Tibial nerve (tissue), 4 donors: ENCODE measurements at regions not wholly inside any gene's neighbourhood (a gene's known extent, or its start where the extent isn't known, plus 50 kb on each side); places are given as distances from the start of the nearest gene placed in this dataset.

Experiments
- DNase-seq, 2 donors: peaks; one replicate each; pipeline ENCODE4 v3.0.0-alpha.2; 2019; ENCODE audit warnings: low spot score in 2 of 2
- H3K27ac ChIP-seq, 4 donors: fragments of 200-600 bp; sonication (generic) in 3 of 4; one replicate each; pipeline ENCODE4 v1.5.1; 2017 to 2019; ENCODE audit warnings: mild to moderate bottlenecking in 1 of 4
- H3K27me3 ChIP-seq, 2 donors: fragments of 200-600 bp; sonication (generic) in 1 of 2; one replicate each; pipeline versions ENCODE4 v1.5.1 to v1.6.0; 2017 to 2019
- H3K36me3 ChIP-seq, 3 donors: fragments of 200-600 bp; sonication (generic); one replicate each; pipeline ENCODE4 v1.5.1; 2018 to 2019
- H3K4me1 ChIP-seq, 4 donors: fragments of 200-600 bp; sonication (generic) in 3 of 4; one replicate each; pipeline ENCODE4 v1.5.1; 2017 to 2019
- H3K4me3 ChIP-seq, 4 donors: fragments of 200-600 bp; sonication (generic) in 3 of 4; one replicate each; pipeline ENCODE4 v1.5.1; 2017 to 2019; ENCODE audit warnings: mild to moderate bottlenecking in 1 of 4, moderate library complexity in 1 of 4
- H3K9me3 ChIP-seq, 4 donors: fragments of 200-600 bp; sonication (generic) in 3 of 4; one replicate each; pipeline ENCODE4 v1.5.1; 2017 to 2019
- EP300 ChIP-seq, 2 donors: sonication (generic); formaldehyde crosslinking; IDR thresholded peaks; one replicate each; pipeline ENCODE4 v1.6.1; 2017; ENCODE audit warnings: antibody characterized with exemption in 2 of 2, mild to moderate bottlenecking in 1 of 2
- POLR2A ChIP-seq, 2 donors: fragments of 450-650 bp; IDR thresholded peaks; one replicate each; pipeline ENCODE4 v1.6.1; 2017; ENCODE audit warnings: antibody characterized with exemption in 2 of 2, mild to moderate bottlenecking in 2 of 2, moderate library complexity in 2 of 2
- WGBS, 2 donors: methylation state at CpG; one replicate each; pipeline ENCODE4 v1.1.5; 2018; 5-methylcytosine and 5-hydroxymethylcytosine counted together
- TF ChIP-seq, protein P1 (sequence below), 5 experiments: fragments of 200-600 bp in 3 of 5; fragments of 450-650 bp in 2 of 5; sonication (generic) in 3 of 5; IDR thresholded peaks; one replicate each; pipeline ENCODE4 v1.5.1; 2016 to 2019; ENCODE audit warnings: antibody characterized with exemption in 5 of 5, mild to moderate bottlenecking in 3 of 5, moderate library complexity in 2 of 5

DNA sequence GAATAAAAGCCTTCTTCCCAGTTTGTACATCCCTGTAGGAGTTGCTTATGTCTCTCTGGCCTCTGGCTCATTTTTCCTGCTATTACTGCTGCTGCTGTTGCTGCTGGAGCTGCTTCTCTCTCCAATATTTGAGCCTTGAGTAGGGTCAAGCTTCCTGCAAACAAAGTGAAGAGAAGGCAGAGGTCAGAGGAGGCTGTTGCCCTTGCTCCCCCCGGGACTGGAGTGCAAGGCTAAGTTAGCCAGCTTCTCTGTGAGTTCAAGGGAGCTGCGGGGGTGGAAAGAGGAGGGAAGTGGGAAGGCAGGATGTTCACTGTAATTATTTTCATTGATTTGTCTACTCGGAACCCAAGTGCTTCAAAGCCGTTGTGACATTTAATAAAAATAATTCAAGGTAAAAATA is 77.0 kb upstream of the TMEM132E start:
- DNase-seq, result no peak
- 46 to 48% methylated on average over 4 of the region's 4 CpGs for WGBS, 2 donors
- TF ChIP-seq EP300 (IDR thresholded peaks at IDR 0.05), result no peak
- TF ChIP-seq POLR2A (IDR thresholded peaks at IDR 0.05), result no peak
- TF ChIP-seq, protein P1, sequence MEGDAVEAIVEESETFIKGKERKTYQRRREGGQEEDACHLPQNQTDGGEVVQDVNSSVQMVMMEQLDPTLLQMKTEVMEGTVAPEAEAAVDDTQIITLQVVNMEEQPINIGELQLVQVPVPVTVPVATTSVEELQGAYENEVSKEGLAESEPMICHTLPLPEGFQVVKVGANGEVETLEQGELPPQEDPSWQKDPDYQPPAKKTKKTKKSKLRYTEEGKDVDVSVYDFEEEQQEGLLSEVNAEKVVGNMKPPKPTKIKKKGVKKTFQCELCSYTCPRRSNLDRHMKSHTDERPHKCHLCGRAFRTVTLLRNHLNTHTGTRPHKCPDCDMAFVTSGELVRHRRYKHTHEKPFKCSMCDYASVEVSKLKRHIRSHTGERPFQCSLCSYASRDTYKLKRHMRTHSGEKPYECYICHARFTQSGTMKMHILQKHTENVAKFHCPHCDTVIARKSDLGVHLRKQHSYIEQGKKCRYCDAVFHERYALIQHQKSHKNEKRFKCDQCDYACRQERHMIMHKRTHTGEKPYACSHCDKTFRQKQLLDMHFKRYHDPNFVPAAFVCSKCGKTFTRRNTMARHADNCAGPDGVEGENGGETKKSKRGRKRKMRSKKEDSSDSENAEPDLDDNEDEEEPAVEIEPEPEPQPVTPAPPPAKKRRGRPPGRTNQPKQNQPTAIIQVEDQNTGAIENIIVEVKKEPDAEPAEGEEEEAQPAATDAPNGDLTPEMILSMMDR (IDR thresholded peaks at IDR 0.05), result no peak
- H3K36me3 ChIP-seq, result no peaks in the 10 kb centered on the region
- no peaks in the 10 kb centered on the region for H3K27me3 ChIP-seq
- H3K27ac ChIP-seq, result no peak overlapping the region
- no peaks in the 10 kb centered on the region for H3K9me3 ChIP-seq
- no peaks in the 10 kb centered on the region for H3K4me1 ChIP-seq
- H3K4me3 ChIP-seq, result no peak overlapping the region

DNA sequence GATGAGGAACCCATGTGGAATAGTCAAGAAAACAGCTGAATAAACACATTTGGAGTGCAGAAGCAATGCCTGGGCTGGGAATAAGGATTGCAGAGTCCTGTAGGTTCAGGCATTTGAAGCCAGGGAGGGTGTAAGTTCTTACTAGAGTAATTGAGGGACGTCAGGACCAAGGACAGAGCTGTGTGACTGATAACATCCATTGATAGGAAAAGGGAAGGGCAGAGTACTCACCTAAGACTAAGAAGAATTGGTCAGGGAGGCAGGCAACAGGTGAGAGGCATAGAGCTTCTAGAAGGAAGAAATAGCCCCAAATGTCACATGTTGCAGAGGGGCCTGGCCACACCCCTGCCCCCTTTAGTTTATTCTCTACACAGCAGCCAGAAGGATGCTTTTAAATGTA is 79.8 kb upstream of the TMEM132E start:
- no peak overlapping the region for H3K4me3 ChIP-seq
- H3K4me1 ChIP-seq, result no peaks in the 10 kb centered on the region
- H3K27ac ChIP-seq, result no peak overlapping the region
- DNase-seq, result no peak
- H3K36me3 ChIP-seq, result no peaks in the 10 kb centered on the region
- peaks cover 0 to 4% of the 10 kb centered on the region in 2 donors for H3K27me3 ChIP-seq
- no peak for TF ChIP-seq POLR2A (IDR thresholded peaks at IDR 0.05)
- no peak for TF ChIP-seq EP300 (IDR thresholded peaks at IDR 0.05)
- TF ChIP-seq, protein P1 (IDR thresholded peaks at IDR 0.05), result no peak
- 0% methylated on average over 1 of the region's 1 CpG for WGBS, 2 donors
- H3K9me3 ChIP-seq, result no peaks in the 10 kb centered on the region

DNA sequence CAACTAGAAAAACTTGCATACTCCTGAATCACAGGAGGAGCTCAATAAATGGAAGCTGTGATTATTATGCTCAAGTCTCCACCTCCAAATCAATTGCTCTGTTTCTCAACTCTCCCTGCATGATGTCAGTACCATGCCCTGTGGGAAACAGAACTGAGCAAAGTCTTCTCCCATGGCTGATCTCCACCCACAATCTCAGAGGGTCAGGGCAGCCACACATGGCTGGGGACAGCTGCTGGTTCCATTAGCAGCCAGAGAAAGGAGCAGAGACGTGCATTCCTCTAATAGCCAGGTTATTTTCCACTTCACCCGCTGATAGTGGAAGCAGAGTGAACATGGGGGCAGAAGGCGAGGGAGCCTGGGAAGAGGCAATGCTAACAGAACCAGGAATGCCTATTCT is 85.5 kb upstream of the TMEM132E start:
- no peak for DNase-seq
- WGBS, 2 donors, result 58 to 70% methylated on average over 3 of the region's 3 CpGs
- H3K27ac ChIP-seq, result no peak overlapping the region
- no peak overlapping the region for H3K4me3 ChIP-seq
- TF ChIP-seq EP300 (IDR thresholded peaks at IDR 0.05) (no peak), POLR2A (IDR thresholded peaks at IDR 0.05) (no peak)
- TF ChIP-seq, protein P1 (IDR thresholded peaks at IDR 0.05), result no peak
- H3K27me3 ChIP-seq, result peaks cover 0 to 10% of the 10 kb centered on the region in 2 donors
- H3K9me3 ChIP-seq, result no peaks in the 10 kb centered on the region
- H3K4me1 ChIP-seq, result no peaks in the 10 kb centered on the region
- no peaks in the 10 kb centered on the region for H3K36me3 ChIP-seq

DNA sequence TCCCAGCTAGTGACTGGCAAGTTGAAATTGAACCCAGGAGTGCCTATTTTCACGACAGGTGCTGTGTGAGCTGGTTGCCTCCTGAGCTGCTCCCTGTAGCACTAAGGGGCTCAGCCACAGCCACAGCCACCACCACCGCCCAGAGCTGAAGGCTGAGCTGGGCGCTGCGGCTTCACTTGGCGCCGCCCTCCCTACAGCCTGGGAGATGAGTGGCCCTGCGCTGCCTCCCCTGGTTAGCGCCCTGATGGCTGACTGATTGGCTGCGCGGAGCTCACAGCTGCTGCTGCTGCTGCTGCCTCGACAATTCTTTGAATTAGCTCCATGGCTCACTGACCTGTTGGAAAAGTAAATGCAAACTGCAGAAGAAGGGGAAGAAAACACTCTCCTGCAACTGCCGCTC is 91.8 kb upstream of the TMEM132E start:
- Histone ChIP-seq H3K4me1 (no peaks in the 10 kb centered on the region), H3K9me3 (no peaks in the 10 kb centered on the region), H3K27me3 (peaks cover 0 to 9% of the 10 kb centered on the region in 2 donors), H3K4me3 (no peak overlapping the region), H3K36me3 (no peaks in the 10 kb centered on the region), H3K27ac (no peak overlapping the region)
- 16 to 35% methylated on average over 6 to 8 of the region's 12 CpGs for WGBS, 2 donors
- no peak for DNase-seq
- TF ChIP-seq, protein P1 (IDR thresholded peaks at IDR 0.05), result no peak
- TF ChIP-seq EP300 (IDR thresholded peaks at IDR 0.05), result no peak
- no peak for TF ChIP-seq POLR2A (IDR thresholded peaks at IDR 0.05)

DNA sequence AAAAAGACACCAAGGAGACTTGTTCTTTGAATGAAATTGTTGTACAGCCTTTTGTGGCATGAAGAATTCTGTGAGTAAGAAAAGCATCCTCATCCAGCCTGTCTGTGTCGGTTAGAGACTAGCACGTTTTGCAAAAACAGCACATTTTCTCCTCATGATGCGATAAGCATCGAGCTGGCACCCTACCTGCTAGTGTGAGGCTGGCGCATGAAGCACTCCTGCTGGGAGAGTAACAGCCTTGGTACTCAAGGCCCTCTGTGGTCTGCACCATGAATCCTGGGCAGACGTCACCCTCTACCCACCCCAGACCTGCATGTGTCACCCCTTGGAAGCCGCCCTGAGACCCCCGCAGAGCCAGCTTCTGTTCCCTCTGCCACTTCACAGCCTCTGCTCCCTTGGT is 92.6 kb upstream of the TMEM132E start:
- Histone ChIP-seq H3K4me1 (no peaks in the 10 kb centered on the region), H3K4me3 (no peak overlapping the region), H3K36me3 (no peaks in the 10 kb centered on the region), H3K27ac (no peak overlapping the region), H3K9me3 (no peaks in the 10 kb centered on the region), H3K27me3 (peaks cover 0 to 9% of the 10 kb centered on the region in 2 donors)
- no peak for DNase-seq
- 68 to 72% methylated on average over 8 of the region's 8 CpGs for WGBS, 2 donors
- TF ChIP-seq POLR2A (IDR thresholded peaks at IDR 0.05) (no peak), EP300 (IDR thresholded peaks at IDR 0.05) (no peak)
- TF ChIP-seq, protein P1 (IDR thresholded peaks at IDR 0.05), result no peak
